HCT116 (cell line): ENCODE measurements at regions not wholly inside any gene's neighbourhood (a gene's known extent, or its start where the extent isn't known, plus 50 kb on each side); places are given as distances from the start of the nearest gene placed in this dataset.

Experiments used
- EZH2 ChIP-seq: fragments of 200-600 bp; sonication (generic); IDR thresholded peaks from 2 replicates; pipeline ENCODE4 v1.6.1; 2017; ENCODE audit warnings: antibody characterized with exemption, mixed run types
- JUND ChIP-seq: IDR thresholded peaks from 2 replicates; pipeline ENCODE4 v1.6.1; 2012
- MAX ChIP-seq: IDR thresholded peaks from 2 replicates; pipeline ENCODE4 v1.6.1; 2012
- REST ChIP-seq: IDR thresholded peaks from 2 replicates; pipeline ENCODE4 v1.6.1; 2012; ENCODE audit warnings: low read depth
- ZNF274 ChIP-seq: fragments of 200-500 bp; sonication (Bioruptor generic); IDR thresholded peaks from 2 replicates; pipeline ENCODE4 v1.6.1; 2014; ENCODE audit warnings: mild to moderate bottlenecking, low read depth, low read length, inconsistent platforms

- TF ChIP-seq ZNF274 (no peak), REST (no peak), EZH2 (no peak), MAX (no peak), JUND (no peak)
These were observed 477.8 kb upstream of the SEL1L start for GRCh38 chr14:82011460-82011859.
